ENCODE measurements at regions not wholly inside any gene's neighbourhood (a gene's known extent, or its start where the extent isn't known, plus 50 kb on each side); places are given as distances from the start of the nearest gene placed in this dataset.
"Not testable (repeated sequence)": the region's sequence is repeated elsewhere in the genome, so short reads cannot be mapped to it uniquely, and the experiment has no call there.

DNA sequence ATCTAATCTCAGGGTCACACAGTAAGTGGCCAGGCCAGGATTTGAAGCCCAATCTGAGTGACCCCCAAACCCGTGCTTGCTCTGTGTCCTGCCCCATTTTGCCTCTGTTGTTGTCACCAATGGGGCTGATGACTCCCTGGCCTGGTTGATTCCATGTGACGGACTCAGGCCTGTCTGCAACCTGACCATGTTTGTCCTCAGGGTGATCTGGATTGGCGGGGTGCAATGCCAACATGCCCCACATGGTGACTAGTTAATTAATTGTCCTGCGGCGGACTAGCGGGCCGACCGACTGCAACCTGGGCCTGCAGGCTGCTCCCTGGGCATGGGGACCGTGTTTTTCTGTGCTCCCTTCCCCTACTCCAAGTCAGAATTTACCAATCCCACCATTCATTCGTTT is 256.3 kb downstream of the MATN1 start:
- DNase-seq (ENCODE audit: low read depth in 2 of 3, low spot score in 2 of 3): no peak

DNA sequence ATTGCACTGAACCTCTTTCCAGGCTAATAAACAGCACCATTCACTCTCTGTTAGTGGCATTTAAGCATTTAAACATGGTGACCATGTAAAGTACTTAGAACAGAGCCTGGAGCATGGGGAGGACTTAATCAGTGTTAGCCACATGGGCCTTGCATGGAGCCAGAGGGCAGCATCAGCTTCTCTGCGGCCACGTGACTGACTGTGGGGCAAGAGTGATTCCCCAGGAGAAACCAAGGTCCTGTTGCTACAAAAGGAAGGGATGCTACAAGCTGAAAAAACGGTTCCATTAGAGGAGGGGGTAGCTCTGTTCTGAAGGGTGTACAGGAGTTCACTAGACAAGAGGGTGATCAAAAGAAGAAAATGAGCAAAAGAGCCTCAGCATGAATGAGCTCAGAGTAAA is 256.8 kb downstream of the MATN1 start:
- DNase-seq (ENCODE audit: low read depth in 2 of 3, low spot score in 2 of 3): no peak

GRCh38 chr1:30466026-30466425 is 257.4 kb downstream of the MATN1 start:
- no peak for DNase-seq (ENCODE audit: low read depth in 2 of 3, low spot score in 2 of 3)

DNA sequence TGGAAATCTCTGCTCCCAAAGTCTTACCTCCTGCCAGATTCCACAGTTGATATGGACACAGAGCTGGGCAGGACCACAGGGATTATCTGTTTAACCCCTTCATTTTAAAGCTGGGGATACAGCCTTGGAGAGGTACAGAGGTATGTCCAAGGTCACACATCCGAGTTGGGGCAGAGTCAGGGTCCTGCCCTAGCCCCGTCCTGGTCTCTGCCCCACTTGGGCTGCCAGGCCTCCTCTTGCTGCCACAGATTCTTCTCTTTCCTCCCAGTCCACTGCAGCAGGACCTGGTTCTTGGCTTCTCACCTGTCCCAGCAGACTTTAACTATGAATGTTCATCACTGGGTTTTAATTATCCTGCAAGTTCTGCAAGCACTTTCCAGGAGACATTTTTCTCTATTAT is 258.3 kb downstream of the MATN1 start:
- DNase-seq (ENCODE audit: low read depth in 2 of 3, low spot score in 2 of 3): no peak

DNA sequence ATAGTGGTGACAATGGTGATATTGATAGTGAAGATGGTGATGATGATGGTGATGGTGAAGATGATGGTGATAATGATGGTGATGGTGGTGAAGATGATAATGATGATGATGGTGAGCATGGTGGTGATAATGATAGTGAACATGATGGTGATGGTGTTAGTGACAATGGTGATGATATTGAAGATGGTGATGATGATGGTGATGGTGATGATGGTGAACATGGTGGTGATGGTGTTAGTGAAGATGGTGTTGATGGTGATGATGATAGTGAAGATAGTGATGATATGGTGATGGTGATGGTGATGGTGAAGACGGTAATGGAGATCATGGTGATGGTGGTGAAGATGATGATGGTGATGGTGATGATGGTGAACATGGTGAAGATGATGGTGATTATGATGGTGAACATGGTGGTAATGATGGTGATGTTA is 259.2 kb downstream of the MATN1 start:
- no peak for DNase-seq (ENCODE audit: low read depth in 2 of 3, low spot score in 2 of 3)

GRCh38 chr1:30462826-30463425 is 260.5 kb downstream of the MATN1 start:
- no peak for DNase-seq (ENCODE audit: low read depth in 2 of 3, low spot score in 2 of 3)

DNA sequence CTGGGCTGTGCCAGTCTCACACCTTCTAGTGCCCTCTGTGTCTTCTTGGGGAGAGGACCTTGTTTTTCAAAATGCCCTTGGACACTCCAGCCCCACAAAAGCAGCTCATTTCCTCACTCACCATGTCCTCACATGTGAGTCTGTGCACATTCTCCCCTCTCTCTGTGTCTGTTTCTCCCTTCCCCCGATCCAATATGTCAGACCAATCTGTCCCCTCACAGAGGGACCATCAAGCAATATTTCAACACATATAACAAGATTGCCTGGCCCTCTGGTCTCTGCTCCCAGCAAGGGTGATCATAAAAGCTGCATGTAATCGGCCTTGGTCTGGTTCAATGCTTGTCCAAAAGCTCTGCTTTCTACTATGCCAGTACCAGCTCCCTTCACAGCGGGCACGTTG is 261.2 kb downstream of the MATN1 start:
- DNase-seq (ENCODE audit: low read depth in 2 of 3, low spot score in 2 of 3): no peak

GRCh38 chr1:30461640-30462039 is 261.7 kb downstream of the MATN1 start:
- DNase-seq (ENCODE audit: low read depth in 2 of 3, low spot score in 2 of 3): no peak

DNA sequence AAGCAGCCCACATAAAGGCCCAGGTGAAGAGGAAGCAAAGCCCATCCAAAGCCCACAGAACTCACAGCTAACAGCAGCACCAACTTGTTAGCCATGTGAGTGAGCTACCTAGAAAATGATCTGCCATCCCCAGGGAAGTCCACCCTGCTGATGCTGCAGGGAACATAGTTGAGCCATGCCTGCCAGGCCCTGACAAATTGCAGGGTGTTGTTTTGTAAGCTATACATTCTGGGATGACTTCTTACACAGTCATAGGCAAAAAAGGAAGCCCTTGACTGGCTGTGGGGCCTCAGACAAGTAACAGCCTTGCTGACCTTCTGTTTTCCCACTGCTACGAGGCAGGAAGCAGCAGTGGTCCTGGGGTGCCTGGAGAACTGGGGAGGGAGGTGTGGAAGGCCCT is 262.7 kb downstream of the MATN1 start:
- DNase-seq (ENCODE audit: low read depth in 2 of 3, low spot score in 2 of 3): no peak

DNA sequence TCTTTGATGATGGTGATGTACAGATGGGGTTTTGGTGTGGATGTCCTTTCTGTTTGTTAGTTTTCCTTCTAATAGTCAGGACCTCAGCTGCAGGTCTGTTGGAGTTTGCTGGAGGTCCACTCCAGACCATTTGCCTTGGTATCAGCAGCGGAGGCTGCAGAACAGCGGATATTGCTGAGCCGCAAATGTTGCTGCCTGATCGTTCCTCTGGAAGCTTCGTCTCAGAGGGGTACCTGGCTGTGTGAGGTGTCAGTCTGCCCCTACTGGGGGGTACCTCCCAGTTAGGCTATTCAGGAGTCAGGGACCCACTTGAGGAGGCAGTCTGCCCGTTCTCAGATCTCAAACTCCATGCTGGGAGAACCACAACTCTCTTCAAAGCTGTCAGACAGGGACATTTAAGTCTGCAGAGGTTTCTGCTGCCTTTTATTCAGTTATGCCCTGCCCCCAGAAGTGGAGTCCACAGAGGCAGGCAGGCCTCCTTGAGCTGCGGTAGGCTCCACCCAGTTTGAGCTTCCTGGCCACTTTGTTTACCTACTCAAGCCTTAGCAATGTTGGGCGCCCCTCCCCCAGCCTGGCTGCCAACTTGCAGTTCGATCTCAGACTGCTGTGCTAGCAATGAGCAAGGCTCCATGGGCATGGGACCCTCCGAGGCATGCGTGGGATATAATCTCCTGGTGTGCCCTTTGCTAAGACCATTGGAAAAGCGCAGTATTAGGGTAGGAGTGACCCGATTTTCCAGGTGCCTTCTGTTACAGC is 264.5 kb downstream of the MATN1 start:
- DNase-seq (ENCODE audit: low read depth in 2 of 3, low spot score in 2 of 3): not testable (repeated sequence)

DNA sequence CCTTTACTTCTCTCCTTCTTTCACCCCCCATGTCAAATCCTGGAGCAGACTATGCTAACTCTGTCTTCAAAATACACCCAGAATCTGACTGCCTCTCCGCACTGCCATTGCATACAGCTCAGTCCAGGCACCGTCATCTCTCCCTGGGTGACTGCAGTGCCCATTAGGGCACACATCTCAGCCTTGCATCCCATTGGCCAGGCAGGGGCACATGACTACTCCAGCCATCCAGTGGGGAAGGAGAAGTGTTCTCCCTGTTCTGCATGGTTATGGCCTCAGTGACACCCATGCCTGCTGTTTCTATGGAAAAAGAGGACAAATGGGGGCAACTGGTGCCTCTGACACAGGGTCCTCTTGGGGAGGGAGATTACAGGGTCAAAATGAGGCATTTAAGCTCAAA is 270.5 kb downstream of the MATN1 start:
- DNase-seq (ENCODE audit: low read depth in 2 of 3, low spot score in 2 of 3): no peak

- no peak for DNase-seq (ENCODE audit: low read depth in 2 of 3, low spot score in 2 of 3)
Observed at GRCh38 chr1:30452170-30452569, 271.2 kb downstream of the MATN1 start.

DNA sequence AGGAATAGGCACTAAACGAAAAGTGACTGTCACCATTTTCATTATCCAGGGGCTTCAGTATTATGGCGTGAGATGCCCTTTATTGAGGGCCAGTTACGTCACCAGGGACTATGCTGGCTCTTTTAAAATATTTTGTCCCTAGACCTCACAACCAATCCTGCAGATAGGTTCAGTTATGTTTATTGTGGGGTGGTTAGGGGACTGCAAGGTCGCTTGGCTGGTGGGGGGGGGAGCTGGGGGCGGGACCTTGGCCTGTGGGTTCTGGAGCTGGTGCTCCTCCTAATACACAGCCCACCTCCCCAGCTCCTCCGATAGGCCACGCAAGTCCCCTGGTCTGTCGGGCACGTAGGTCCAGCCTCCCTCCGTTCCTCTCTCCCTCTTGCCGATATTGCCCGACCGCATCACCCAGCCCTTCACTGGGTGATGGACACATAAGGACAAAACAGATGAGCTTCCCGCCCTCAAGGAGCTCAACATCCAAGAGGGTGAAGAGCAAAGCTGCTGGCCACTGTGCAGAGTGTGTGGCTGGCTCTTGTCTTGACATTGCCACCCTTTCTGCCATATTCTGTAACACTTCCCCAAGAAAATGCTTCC is 271.8 kb downstream of the MATN1 start:
- no peak for DNase-seq (ENCODE audit: low read depth in 2 of 3, low spot score in 2 of 3)

DNA sequence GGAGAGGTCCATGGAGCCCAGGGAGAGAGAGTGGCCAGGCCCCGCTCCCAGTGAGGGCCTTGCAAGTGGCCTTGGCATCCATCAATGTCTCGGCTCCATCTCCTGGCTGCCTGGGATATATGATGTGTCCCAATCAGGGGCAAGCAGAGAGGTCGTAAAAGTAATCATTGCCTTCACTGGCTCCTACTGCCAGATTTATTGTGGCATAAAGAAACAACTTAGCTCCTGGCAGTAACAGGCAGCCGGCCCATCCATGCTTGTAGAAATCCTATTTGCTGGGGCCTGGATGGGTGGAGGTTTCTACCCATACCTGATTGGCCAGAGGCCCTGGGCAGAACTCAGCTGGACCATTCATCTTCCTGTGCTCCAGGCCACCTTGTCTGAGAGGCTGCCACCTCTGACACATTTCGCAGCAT is 272.6 kb downstream of the MATN1 start:
- no peak for DNase-seq (ENCODE audit: low read depth in 2 of 3, low spot score in 2 of 3)

GRCh38 chr1:30450148-30450817 is 273.1 kb downstream of the MATN1 start:
- DNase-seq (ENCODE audit: low read depth in 2 of 3, low spot score in 2 of 3): no peak

DNA sequence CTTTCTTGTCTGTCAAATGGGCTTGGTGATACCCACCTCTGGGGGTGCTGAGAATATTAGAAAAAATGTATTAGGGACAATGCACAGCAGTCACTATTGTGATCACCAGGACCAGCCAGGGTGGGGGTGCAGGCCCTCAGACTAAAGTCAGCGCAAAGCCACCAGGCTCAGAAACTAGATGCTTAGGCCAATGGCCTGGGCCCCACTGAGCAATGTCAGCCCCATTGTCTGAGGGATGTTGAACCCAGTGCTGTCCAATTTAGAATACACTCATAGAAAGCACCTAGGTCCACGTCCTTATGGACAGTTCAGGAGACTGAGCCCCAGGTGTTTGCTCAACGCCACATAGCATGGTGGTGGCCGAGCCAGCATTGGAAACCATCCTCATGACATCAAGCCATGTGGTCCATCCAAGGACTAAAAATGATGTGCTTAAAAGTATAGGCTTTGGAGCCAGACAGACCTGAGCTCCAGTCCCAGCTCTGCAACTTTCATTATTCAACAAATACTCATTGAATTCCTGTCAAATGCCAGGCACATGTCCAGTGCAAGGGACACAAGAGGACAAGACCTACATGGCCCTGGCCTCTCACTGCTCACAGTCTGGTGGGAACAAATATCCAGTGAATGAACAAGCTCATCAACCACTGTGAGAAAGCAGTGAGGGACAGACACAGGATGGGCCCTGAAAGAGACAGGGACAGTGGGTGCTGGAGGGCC is 273.8 kb downstream of the MATN1 start:
- no peak for DNase-seq (ENCODE audit: low read depth in 2 of 3, low spot score in 2 of 3)

GRCh38 chr1:30449003-30449402 is 274.4 kb downstream of the MATN1 start:
- DNase-seq (ENCODE audit: low read depth in 2 of 3, low spot score in 2 of 3): no peak

DNA sequence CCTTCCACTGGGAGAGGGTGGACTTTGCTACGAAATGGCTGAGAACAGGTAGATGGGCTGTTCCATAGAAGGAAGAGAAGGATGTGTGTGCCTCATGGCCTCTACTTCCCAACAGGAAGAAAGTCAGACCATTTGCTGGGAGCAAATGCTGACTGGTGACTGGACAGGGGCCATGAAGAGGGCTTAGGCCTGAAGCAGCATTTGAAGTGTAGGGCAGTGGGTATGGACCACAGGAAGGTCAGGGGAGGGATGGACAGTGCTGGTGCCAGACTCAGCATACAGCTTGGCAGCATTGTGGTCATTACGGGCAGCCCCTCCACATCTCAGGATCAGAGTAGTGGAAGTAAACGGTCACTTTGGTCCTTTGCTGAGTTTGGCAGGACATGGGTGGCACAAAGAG is 275.7 kb downstream of the MATN1 start:
- no peak for DNase-seq (ENCODE audit: low read depth in 2 of 3, low spot score in 2 of 3)

- DNase-seq (ENCODE audit: low read depth in 2 of 3, low spot score in 2 of 3): no peak
Observed at GRCh38 chr1:30447080-30447479, 276.3 kb downstream of the MATN1 start.

DNA sequence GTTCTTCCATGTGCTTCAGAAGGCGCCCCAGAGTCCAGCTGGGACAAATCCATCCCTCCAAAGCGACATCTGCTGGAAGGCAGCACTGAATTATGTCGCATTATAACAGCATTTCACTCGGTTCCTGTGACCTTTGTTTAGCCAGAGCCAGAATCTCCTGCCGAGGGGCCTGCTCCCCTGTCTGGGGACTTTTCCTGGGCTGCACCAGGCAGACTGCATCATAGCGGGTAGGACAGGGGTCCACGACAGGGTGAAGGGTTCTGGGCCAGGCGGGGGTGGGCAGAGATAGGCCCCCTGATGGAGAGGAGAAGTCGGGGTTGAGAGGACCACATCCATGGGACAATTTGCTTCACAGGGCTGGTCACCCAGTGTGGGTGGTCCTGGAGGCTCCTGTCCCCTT is 276.9 kb downstream of the MATN1 start:
- DNase-seq (ENCODE audit: low read depth in 2 of 3, low spot score in 2 of 3): no peak

DNA sequence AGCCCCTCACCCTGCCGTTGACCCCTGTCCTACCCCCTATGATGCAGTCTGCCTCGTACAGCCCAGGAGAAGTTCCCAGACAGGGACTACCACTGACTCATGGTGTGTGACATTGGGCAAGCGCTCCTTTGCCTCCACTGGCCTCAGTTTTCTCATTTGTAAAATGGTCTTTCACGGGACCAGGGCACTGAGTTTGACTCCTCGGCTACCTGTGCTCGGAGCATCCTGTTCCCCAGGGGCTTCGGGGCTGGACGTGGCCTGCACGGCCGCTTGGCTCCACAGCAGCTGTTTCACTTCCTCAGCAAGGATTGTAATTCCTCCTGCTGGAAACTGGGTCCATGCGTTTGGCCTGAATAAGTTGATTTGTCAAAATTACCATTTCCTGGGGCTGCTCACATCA is 277.3 kb downstream of the MATN1 start:
- DNase-seq (ENCODE audit: low read depth in 2 of 3, low spot score in 2 of 3): no peak
